NCI-H524 (cell line): ENCODE measurements at regions not wholly inside any gene's neighbourhood (a gene's known extent, or its start where the extent isn't known, plus 50 kb on each side); places are given as distances from the start of the nearest gene placed in this dataset.

Experiments
- DNase-seq, 2 experiments: peaks; one replicate each; lab custom pipeline; 2025; lab: John Stamatoyannopoulos, UW

DNA sequence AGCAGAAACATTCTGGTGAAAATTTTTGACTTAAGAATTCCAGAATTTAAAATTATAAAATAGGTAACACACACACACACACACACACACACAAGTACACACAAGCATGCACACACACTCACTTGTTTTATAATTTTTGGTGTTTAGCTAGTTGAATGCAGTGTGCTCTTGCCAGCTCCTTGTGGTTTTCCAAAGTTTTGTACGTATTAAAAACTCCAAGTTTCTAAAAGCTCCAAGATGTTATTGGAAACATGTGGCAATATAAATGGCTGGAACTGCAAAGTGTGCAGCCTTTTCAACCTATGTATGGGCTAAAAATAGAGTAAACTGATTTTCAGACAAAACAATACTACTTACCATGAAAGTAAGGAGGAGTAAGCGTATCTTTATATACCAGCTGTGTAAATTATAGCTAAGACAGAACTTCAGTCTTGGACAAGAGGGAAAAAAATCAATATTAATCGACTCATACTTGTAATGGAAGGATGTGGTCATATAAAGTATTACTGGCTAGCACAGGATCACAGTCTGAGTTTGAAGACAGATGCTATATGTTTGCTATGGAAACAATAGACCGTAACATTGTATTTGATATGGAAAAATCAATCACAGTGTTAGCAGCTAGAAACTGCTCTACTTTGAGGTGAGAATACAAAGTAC, 727.1 kb upstream of the GRAMD2B start:
- no peak for DNase-seq

DNA sequence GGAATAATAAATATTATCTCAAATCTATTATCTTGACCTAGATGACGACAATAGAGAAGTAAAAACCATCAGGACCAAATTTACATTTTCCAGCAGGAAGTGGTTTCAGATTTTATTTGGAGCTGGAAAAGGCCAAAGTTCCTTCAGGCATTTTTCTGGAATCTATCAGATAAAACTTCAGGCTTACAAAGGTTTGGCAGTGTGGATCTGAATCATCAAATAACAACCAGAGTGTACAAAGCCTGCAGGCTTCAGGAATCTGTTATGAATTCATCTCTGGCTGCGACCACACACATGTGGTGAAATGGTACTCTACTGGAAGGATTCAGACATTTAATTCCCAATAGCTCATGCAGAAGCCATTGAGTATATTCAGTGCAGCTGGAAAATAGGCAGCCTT, 726.4 kb upstream of the GRAMD2B start:
- DNase-seq: no peak

GRCh38 chr5:125698420-125698819, 724.8 kb upstream of the GRAMD2B start:
- no peak for DNase-seq

DNA sequence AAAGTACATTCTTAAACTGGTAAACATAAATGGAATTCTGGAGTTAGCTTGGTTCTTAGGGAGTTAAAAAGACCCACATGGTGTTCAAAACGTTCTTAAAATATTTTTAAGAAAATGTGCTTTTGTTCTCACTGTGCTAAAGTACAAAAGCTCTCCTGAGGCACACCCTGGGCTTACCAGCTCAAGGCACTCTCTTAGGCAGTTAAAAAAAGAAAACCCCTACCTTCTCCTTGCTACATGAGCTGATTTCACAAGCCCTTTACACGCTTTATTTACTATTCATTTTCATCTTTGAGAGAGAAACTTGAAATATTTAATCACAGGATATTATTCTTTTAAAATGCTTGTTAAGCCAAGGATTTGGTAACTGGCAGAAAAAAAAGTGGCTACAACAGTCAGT, 723.3 kb upstream of the GRAMD2B start:
- DNase-seq: no peak

DNA sequence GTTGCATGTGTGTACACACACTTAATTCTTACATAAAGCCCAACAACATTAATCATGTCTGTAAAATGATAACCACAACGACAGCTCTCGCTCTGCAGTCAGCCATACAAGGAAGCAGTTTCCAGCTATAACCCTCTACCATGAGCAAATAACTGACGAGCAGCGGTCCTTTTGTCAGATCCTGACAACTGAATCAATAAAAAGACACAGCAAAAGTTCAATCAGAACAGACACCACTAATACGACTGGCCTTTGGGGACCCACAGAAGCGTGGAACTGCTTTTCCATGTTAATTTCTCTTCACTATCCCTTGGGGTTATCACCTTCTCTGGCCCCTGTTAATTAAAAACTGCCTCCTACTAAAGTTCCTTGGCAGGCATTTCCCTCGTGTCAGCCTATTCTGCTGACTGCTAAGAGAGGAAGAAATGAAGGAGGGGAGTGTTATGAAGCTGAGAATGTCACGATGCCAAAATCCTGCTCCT, 722.8 kb upstream of the GRAMD2B start:
- DNase-seq: no peak

GRCh38 chr5:125703616-125704015, 719.6 kb upstream of the GRAMD2B start:
- no peak for DNase-seq

- DNase-seq: no peak
Measured at GRCh38 chr5:125704888-125705287, 718.3 kb upstream of the GRAMD2B start.

DNA sequence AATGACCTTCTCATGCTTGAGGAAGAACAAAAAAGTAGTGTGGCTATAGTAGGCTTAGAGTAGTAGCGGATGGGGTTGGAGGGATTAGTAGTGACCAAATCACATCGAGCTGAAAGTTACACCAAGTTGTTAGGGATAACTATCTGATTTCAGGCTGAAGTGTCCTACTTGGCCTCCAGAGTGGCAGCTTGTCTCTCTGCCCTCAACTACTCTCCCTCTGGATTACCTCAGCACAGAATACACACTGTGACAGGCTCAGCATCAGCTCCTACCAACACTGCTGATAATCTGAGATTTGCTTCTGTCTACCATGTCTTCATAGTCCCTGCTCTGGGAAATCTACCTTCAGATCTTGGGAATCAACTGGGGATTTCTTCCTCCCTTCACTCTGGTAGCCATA, 714.6 kb upstream of the GRAMD2B start:
- peak in 1 of 2 experiments; percentile 14 for DNase-seq

DNA sequence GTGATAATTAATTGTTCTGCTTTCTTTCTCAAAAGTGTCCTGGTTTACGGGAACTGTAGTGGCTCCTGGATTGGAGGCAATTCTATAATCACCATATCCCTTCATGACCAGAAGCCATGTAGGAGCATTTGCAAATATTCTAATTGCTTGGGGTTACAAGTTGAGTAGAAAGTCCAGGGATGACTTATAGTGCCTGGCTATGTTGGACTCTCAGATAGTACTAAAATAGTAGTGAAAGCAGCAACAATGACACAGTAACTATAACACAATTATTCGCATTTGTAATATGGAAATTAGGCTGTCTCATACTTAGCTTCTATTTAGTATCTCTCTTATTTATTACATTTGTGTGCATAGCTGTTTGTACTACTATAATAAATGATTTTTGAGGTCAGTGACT, 712.5 kb upstream of the GRAMD2B start:
- DNase-seq: no peak

- DNase-seq: no peak
Measured at GRCh38 chr5:125712397-125712796, 710.8 kb upstream of the GRAMD2B start.

- no peak for DNase-seq
Measured at GRCh38 chr5:125713109-125713805, 710.0 kb upstream of the GRAMD2B start.

DNA sequence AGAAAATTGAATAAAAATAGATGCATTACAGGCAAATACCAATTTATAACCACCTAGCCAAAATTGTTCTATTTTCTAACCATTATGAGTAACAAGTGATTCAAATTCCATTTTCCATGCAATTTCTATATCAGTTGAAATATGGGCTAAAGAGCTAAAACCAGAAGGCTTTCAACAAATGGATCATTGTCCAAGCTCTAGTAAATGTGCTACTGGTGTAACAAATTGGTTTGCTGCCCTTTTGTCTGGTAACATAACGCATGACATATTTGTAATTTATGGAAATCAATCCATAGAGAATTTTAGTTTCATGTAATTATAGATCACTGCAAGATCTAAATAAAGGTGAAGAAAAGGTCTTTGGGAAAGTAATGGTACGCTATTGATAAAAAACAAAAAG, 708.0 kb upstream of the GRAMD2B start:
- no peak for DNase-seq

DNA sequence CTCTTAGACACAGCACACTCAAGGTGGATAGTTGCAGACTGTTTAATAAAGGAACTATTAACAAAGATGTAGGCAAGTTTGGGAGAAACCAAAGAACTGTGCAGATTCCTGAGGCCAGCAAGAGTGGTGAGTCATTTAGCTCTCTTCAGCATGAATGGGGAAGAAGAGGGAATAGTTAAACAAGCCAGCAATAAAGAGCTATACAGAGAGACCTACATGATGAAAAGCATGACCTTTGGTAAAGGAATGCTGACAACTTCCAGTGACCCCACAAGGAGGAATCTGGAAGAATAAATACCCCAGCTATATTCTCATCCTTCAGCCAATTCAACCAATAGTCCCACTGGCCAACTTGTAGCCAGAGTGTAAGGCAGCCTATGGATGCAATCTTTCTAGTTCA, 706.0 kb upstream of the GRAMD2B start:
- DNase-seq: no peak

GRCh38 chr5:125719681-125720347, 703.4 kb upstream of the GRAMD2B start:
- DNase-seq: no peak

- no peak for DNase-seq
Measured at GRCh38 chr5:125720348-125720685, 702.9 kb upstream of the GRAMD2B start.

GRCh38 chr5:125720721-125721120, 702.5 kb upstream of the GRAMD2B start:
- no peak for DNase-seq

GRCh38 chr5:125722550-125722949, 700.7 kb upstream of the GRAMD2B start:
- no peak for DNase-seq

DNA sequence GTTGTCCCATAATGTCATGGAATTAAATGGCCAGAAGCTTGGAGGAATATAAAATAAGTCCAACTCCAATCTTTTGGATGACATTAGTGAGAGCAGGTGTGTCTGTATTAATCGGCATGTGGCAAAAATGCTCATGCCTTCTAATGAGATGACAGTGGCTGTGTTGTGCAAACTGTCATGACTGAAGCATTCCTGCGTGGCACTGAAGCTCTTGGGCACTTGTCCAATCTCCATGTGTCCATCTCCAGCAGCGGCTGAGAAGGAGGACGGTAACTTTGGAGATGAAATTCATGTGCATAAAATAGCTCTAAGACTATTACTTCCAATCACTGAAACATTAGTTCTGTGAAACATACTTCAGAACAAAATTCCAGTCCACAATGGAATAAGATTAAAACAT, 697.5 kb upstream of the GRAMD2B start:
- no peak for DNase-seq

DNA sequence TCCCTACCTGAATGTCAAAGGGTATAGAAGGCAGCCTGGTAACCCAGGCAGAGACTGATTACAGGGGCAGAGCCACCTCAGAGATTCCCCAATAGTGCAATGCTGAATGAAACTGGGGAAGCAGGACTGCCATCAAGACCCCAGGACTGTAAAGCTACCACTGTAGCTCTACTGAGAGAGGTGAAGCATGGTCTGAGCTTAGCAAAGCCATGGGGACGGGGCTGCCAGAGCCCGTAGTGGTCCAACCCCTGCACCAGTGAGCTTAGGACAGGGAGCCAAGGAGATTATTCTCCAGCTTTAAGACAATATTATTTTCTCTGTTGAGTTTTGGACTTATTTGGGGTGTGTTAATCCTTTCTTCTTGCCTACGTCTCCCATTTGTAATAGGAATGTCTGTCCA, 679.3 kb upstream of the GRAMD2B start:
- no peak for DNase-seq

GRCh38 chr5:125746917-125747316, 676.3 kb upstream of the GRAMD2B start:
- DNase-seq: no peak

GRCh38 chr5:125750147-125750860, 672.9 kb upstream of the GRAMD2B start:
- DNase-seq: no peak

DNA sequence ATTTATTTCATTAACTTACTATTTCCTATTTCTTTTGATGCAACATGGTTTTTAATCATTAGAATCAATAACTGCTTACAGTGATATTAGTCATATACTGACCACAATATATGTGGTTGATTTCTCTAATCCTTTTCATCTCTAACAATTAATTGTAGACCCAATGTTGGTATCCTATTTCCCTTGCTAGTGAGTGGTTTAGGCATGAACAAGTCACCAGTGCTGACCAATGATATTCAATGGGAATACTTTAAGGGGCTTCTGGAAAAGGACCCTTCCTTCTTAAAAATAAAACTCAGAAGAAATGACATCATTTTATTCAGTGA, 672.4 kb upstream of the GRAMD2B start:
- no peak for DNase-seq

- DNase-seq: no peak
Measured at GRCh38 chr5:125756456-125756855, 666.8 kb upstream of the GRAMD2B start.
